ENCODE measurements at regions not wholly inside any gene's neighbourhood (a gene's known extent, or its start where the extent isn't known, plus 50 kb on each side); places are given as distances from the start of the nearest gene placed in this dataset.

- no peak for TF ChIP-seq CTCF (IDR thresholded peaks at IDR 0.05; ENCODE audit: poor library complexity, severe bottlenecking)
- H3K4me1 ChIP-seq (ENCODE audit: insufficient read depth, poor library complexity, severe bottlenecking) = peaks cover 2% of the 10 kb centered on the region
- DNase-seq (ENCODE audit: low spot score) (no peak), ATAC-seq (ENCODE audit: low read depth) (no peak)
- no peak overlapping the region for H3K4me3 ChIP-seq (ENCODE audit: severe bottlenecking)
- no peaks in the 10 kb centered on the region for H3K36me3 ChIP-seq (ENCODE audit: low read depth)
- no peaks in the 10 kb centered on the region for H3K9me3 ChIP-seq (ENCODE audit: severe bottlenecking)
- H3K27ac ChIP-seq (ENCODE audit: poor library complexity, severe bottlenecking) = no peak overlapping the region
- no peaks in the 10 kb centered on the region for H3K27me3 ChIP-seq (ENCODE audit: insufficient read depth, poor library complexity, severe bottlenecking)
Measured at GRCh38 chr2:235305678-235306077, 188.2 kb upstream of the AGAP1 start.

- TF ChIP-seq CTCF (IDR thresholded peaks at IDR 0.05; ENCODE audit: poor library complexity, severe bottlenecking) = no peak
- Histone ChIP-seq H3K4me3 (ENCODE audit: severe bottlenecking) (no peak overlapping the region), H3K27ac (ENCODE audit: poor library complexity, severe bottlenecking) (no peak overlapping the region), H3K9me3 (ENCODE audit: severe bottlenecking) (no peaks in the 10 kb centered on the region), H3K27me3 (ENCODE audit: insufficient read depth, poor library complexity, severe bottlenecking) (no peaks in the 10 kb centered on the region), H3K4me1 (ENCODE audit: insufficient read depth, poor library complexity, severe bottlenecking) (no peaks in the 10 kb centered on the region), H3K36me3 (ENCODE audit: low read depth) (no peaks in the 10 kb centered on the region)
- DNase-seq (ENCODE audit: low spot score) = no peak
- ATAC-seq (ENCODE audit: low read depth) = no peak
Measured at GRCh38 chr2:235311044-235311443, 182.8 kb upstream of the AGAP1 start.

- Histone ChIP-seq H3K4me3 (ENCODE audit: severe bottlenecking) (no peak overlapping the region), H3K9me3 (ENCODE audit: severe bottlenecking) (no peaks in the 10 kb centered on the region), H3K27me3 (ENCODE audit: insufficient read depth, poor library complexity, severe bottlenecking) (no peaks in the 10 kb centered on the region), H3K36me3 (ENCODE audit: low read depth) (no peaks in the 10 kb centered on the region), H3K27ac (ENCODE audit: poor library complexity, severe bottlenecking) (no peak overlapping the region), H3K4me1 (ENCODE audit: insufficient read depth, poor library complexity, severe bottlenecking) (no peaks in the 10 kb centered on the region)
- ATAC-seq (ENCODE audit: low read depth) (no peak), DNase-seq (ENCODE audit: low spot score) (no peak)
- no peak for TF ChIP-seq CTCF (IDR thresholded peaks at IDR 0.05; ENCODE audit: poor library complexity, severe bottlenecking)
Measured at GRCh38 chr2:235312571-235312970, 181.3 kb upstream of the AGAP1 start.

- no peak for DNase-seq (ENCODE audit: low spot score)
- no peaks in the 10 kb centered on the region for H3K36me3 ChIP-seq (ENCODE audit: low read depth)
- TF ChIP-seq CTCF (IDR thresholded peaks at IDR 0.05; ENCODE audit: poor library complexity, severe bottlenecking) = no peak
- no peak overlapping the region for H3K4me3 ChIP-seq (ENCODE audit: severe bottlenecking)
- no peaks in the 10 kb centered on the region for H3K9me3 ChIP-seq (ENCODE audit: severe bottlenecking)
- H3K4me1 ChIP-seq (ENCODE audit: insufficient read depth, poor library complexity, severe bottlenecking) = no peaks in the 10 kb centered on the region
- no peak overlapping the region for H3K27ac ChIP-seq (ENCODE audit: poor library complexity, severe bottlenecking)
- no peak for ATAC-seq (ENCODE audit: low read depth)
- no peaks in the 10 kb centered on the region for H3K27me3 ChIP-seq (ENCODE audit: insufficient read depth, poor library complexity, severe bottlenecking)
Measured at GRCh38 chr2:235314371-235314930, 179.4 kb upstream of the AGAP1 start.

- no peak overlapping the region for H3K27ac ChIP-seq (ENCODE audit: poor library complexity, severe bottlenecking)
- ATAC-seq (ENCODE audit: low read depth) (no peak), DNase-seq (ENCODE audit: low spot score) (no peak)
- H3K27me3 ChIP-seq (ENCODE audit: insufficient read depth, poor library complexity, severe bottlenecking) = no peaks in the 10 kb centered on the region
- no peak overlapping the region for H3K4me3 ChIP-seq (ENCODE audit: severe bottlenecking)
- no peaks in the 10 kb centered on the region for H3K4me1 ChIP-seq (ENCODE audit: insufficient read depth, poor library complexity, severe bottlenecking)
- no peaks in the 10 kb centered on the region for H3K9me3 ChIP-seq (ENCODE audit: severe bottlenecking)
- no peaks in the 10 kb centered on the region for H3K36me3 ChIP-seq (ENCODE audit: low read depth)
- no peak for TF ChIP-seq CTCF (IDR thresholded peaks at IDR 0.05; ENCODE audit: poor library complexity, severe bottlenecking)
Measured at GRCh38 chr2:235319095-235319494, 174.7 kb upstream of the AGAP1 start.
